ENCODE measurements at regions not wholly inside any gene's neighbourhood (a gene's known extent, or its start where the extent isn't known, plus 50 kb on each side); places are given as distances from the start of the nearest gene placed in this dataset.

DNA sequence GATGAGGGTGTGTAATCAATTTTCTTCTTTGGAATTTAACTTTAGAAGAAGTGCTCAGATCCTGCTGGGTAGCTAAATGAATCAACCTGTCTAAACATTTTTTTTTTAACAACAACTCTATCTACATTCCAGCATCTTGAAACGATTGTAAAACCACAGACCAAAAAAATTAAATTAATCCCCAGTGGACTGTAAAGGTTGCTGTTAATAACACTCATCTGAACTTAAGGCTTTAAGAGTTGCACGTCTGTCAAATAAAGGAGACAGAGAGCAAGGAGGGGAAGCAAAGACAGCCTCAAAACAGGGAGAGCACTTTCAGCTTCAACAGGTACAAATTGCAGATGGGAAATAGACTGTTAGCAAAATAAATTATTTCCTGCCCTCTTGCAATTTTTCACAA is 548.5 kb downstream of the DTWD2 start:
- TF ChIP-seq, protein P1, sequence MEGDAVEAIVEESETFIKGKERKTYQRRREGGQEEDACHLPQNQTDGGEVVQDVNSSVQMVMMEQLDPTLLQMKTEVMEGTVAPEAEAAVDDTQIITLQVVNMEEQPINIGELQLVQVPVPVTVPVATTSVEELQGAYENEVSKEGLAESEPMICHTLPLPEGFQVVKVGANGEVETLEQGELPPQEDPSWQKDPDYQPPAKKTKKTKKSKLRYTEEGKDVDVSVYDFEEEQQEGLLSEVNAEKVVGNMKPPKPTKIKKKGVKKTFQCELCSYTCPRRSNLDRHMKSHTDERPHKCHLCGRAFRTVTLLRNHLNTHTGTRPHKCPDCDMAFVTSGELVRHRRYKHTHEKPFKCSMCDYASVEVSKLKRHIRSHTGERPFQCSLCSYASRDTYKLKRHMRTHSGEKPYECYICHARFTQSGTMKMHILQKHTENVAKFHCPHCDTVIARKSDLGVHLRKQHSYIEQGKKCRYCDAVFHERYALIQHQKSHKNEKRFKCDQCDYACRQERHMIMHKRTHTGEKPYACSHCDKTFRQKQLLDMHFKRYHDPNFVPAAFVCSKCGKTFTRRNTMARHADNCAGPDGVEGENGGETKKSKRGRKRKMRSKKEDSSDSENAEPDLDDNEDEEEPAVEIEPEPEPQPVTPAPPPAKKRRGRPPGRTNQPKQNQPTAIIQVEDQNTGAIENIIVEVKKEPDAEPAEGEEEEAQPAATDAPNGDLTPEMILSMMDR (IDR thresholded peaks at IDR 0.05; ENCODE audit: low read depth, low read length), result no peak
- no peak for TF ChIP-seq EZH2phosphoT487 (IDR thresholded peaks at IDR 0.05; ENCODE audit: low read depth)

All from OCI-LY3 (cell line).